ENCODE measurements at regions not wholly inside any gene's neighbourhood (a gene's known extent, or its start where the extent isn't known, plus 50 kb on each side); places are given as distances from the start of the nearest gene placed in this dataset.
"Not testable (repeated sequence)": the region's sequence is repeated elsewhere in the genome, so short reads cannot be mapped to it uniquely, and the experiment has no call there.

GRCh38 chr16:60949800-60950199 is 1086.4 kb downstream of the CDH8 start:
- H3K36me3 ChIP-seq (ENCODE audit: low read length): no peaks in the 10 kb centered on the region
- H3K9me3 ChIP-seq (ENCODE audit: insufficient read depth, low read length): no peaks in the 10 kb centered on the region
- no peak for TF ChIP-seq EZH2phosphoT487 (conservative IDR thresholded peaks at IDR 0.05; ENCODE audit: low read length)
- no peak for TF ChIP-seq CTCF (IDR thresholded peaks at IDR 0.05; ENCODE audit: insufficient read depth, low read length, poor library complexity, severe bottlenecking)
- H3K9ac ChIP-seq (ENCODE audit: low read length): no peak overlapping the region
- no peaks in the 10 kb centered on the region for H4K20me1 ChIP-seq (ENCODE audit: low read depth, low read length)
- no peak overlapping the region for H3K27ac ChIP-seq (ENCODE audit: low read depth, low read length)
- H3F3A ChIP-seq (ENCODE audit: insufficient read depth): no peaks in the 10 kb centered on the region
- no peak overlapping the region for H2AFZ ChIP-seq (ENCODE audit: low read depth, low read length, severe bottlenecking)
- H3K4me3 ChIP-seq (ENCODE audit: insufficient read depth, low read length, poor library complexity, severe bottlenecking): no peak overlapping the region
- H3K27me3 ChIP-seq (ENCODE audit: low read length): no peaks in the 10 kb centered on the region
- H3K4me2 ChIP-seq (ENCODE audit: low read depth, low read length, poor library complexity, severe bottlenecking): no peak overlapping the region
- no peaks in the 10 kb centered on the region for H3K79me2 ChIP-seq (ENCODE audit: insufficient read depth, low read length)
- H3K9me2 ChIP-seq (replicated peaks; ENCODE audit: insufficient read depth, low read length): no peaks in the 10 kb centered on the region

GRCh38 chr16:60945225-60945624 is 1091.0 kb downstream of the CDH8 start:
- no peaks in the 10 kb centered on the region for H3K79me2 ChIP-seq (ENCODE audit: insufficient read depth, low read length)
- no peaks in the 10 kb centered on the region for H3K36me3 ChIP-seq (ENCODE audit: low read length)
- no peaks in the 10 kb centered on the region for H3F3A ChIP-seq (ENCODE audit: insufficient read depth)
- no peaks in the 10 kb centered on the region for H4K20me1 ChIP-seq (ENCODE audit: low read depth, low read length)
- H3K4me2 ChIP-seq (ENCODE audit: low read depth, low read length, poor library complexity, severe bottlenecking): no peak overlapping the region
- H3K9me3 ChIP-seq (ENCODE audit: insufficient read depth, low read length): no peaks in the 10 kb centered on the region
- H2AFZ ChIP-seq (ENCODE audit: low read depth, low read length, severe bottlenecking): no peak overlapping the region
- TF ChIP-seq EZH2phosphoT487 (conservative IDR thresholded peaks at IDR 0.05; ENCODE audit: low read length) (no peak), CTCF (IDR thresholded peaks at IDR 0.05; ENCODE audit: insufficient read depth, low read length, poor library complexity, severe bottlenecking) (no peak)
- no peak overlapping the region for H3K27ac ChIP-seq (ENCODE audit: low read depth, low read length)
- no peak overlapping the region for H3K9ac ChIP-seq (ENCODE audit: low read length)
- H3K4me3 ChIP-seq (ENCODE audit: insufficient read depth, low read length, poor library complexity, severe bottlenecking): no peak overlapping the region
- no peaks in the 10 kb centered on the region for H3K9me2 ChIP-seq (replicated peaks; ENCODE audit: insufficient read depth, low read length)
- H3K27me3 ChIP-seq (ENCODE audit: low read length): no peaks in the 10 kb centered on the region

- H3K79me2 ChIP-seq (ENCODE audit: insufficient read depth, low read length); H2AFZ ChIP-seq (ENCODE audit: low read depth, low read length, severe bottlenecking); H3K9me2 ChIP-seq (replicated peaks; ENCODE audit: insufficient read depth, low read length); H4K20me1 ChIP-seq (ENCODE audit: low read depth, low read length); H3K36me3 ChIP-seq (ENCODE audit: low read length); H3K4me2 ChIP-seq (ENCODE audit: low read depth, low read length, poor library complexity, severe bottlenecking); H3K9me3 ChIP-seq (ENCODE audit: insufficient read depth, low read length); H3K9ac ChIP-seq (ENCODE audit: low read length); H3K27me3 ChIP-seq (ENCODE audit: low read length); H3K27ac ChIP-seq (ENCODE audit: low read depth, low read length); H3F3A ChIP-seq (ENCODE audit: insufficient read depth); H3K4me3 ChIP-seq (ENCODE audit: insufficient read depth, low read length, poor library complexity, severe bottlenecking): not testable (repeated sequence)
Measured at GRCh38 chr16:60936189-60936588, 1100.0 kb downstream of the CDH8 start.

GRCh38 chr16:60932600-60932999 is 1103.6 kb downstream of the CDH8 start:
- TF ChIP-seq CTCF (IDR thresholded peaks at IDR 0.05; ENCODE audit: insufficient read depth, low read length, poor library complexity, severe bottlenecking) (no peak), EZH2phosphoT487 (conservative IDR thresholded peaks at IDR 0.05; ENCODE audit: low read length) (no peak)
- Histone ChIP-seq H3K4me2 (ENCODE audit: low read depth, low read length, poor library complexity, severe bottlenecking) (no peak overlapping the region), H3K27me3 (ENCODE audit: low read length) (no peaks in the 10 kb centered on the region), H3F3A (ENCODE audit: insufficient read depth) (no peaks in the 10 kb centered on the region), H3K9me3 (ENCODE audit: insufficient read depth, low read length) (no peaks in the 10 kb centered on the region), H2AFZ (ENCODE audit: low read depth, low read length, severe bottlenecking) (no peak overlapping the region), H3K79me2 (ENCODE audit: insufficient read depth, low read length) (no peaks in the 10 kb centered on the region), H4K20me1 (ENCODE audit: low read depth, low read length) (no peaks in the 10 kb centered on the region), H3K9ac (ENCODE audit: low read length) (no peak overlapping the region), H3K36me3 (ENCODE audit: low read length) (no peaks in the 10 kb centered on the region), H3K4me3 (ENCODE audit: insufficient read depth, low read length, poor library complexity, severe bottlenecking) (no peak overlapping the region), H3K9me2 (replicated peaks; ENCODE audit: insufficient read depth, low read length) (no peaks in the 10 kb centered on the region), H3K27ac (ENCODE audit: low read depth, low read length) (no peak overlapping the region)

Measured in SU-DHL-6 (cell line).